ENCODE measurements at regions not wholly inside any gene's neighbourhood (a gene's known extent, or its start where the extent isn't known, plus 50 kb on each side); places are given as distances from the start of the nearest gene placed in this dataset.

- no peak for TF ChIP-seq POLR2A (IDR thresholded peaks at IDR 0.05)
- TF ChIP-seq POLR2AphosphoS5 (IDR thresholded peaks at IDR 0.05), result no peak
- TF ChIP-seq CTCF (IDR thresholded peaks at IDR 0.05 in 8 of 11, conservative IDR thresholded peaks at IDR 0.05 in 3 of 11), result no peak
Observed at GRCh38 chr3:118729546-118729945, 305.1 kb downstream of the IGSF11 start.

Measured in spleen (tissue), 7 donors.